ENCODE measurements at regions not wholly inside any gene's neighbourhood (a gene's known extent, or its start where the extent isn't known, plus 50 kb on each side); places are given as distances from the start of the nearest gene placed in this dataset.

- no peak for TF ChIP-seq ZNF274 (IDR thresholded peaks at IDR 0.05; ENCODE audit: low read depth, low read length)
- no peak for TF ChIP-seq SUZ12 (IDR thresholded peaks at IDR 0.05; ENCODE audit: extremely low read depth, insufficient read depth, insufficient read length)
- TF ChIP-seq YY1 (IDR thresholded peaks at IDR 0.05; ENCODE audit: insufficient read depth, insufficient read length), result no peak
Observed at GRCh38 chr16:79468121-79468552, 132.4 kb downstream of the MAF start.
